ENCODE measurements at regions not wholly inside any gene's neighbourhood (a gene's known extent, or its start where the extent isn't known, plus 50 kb on each side); places are given as distances from the start of the nearest gene placed in this dataset.

DNA sequence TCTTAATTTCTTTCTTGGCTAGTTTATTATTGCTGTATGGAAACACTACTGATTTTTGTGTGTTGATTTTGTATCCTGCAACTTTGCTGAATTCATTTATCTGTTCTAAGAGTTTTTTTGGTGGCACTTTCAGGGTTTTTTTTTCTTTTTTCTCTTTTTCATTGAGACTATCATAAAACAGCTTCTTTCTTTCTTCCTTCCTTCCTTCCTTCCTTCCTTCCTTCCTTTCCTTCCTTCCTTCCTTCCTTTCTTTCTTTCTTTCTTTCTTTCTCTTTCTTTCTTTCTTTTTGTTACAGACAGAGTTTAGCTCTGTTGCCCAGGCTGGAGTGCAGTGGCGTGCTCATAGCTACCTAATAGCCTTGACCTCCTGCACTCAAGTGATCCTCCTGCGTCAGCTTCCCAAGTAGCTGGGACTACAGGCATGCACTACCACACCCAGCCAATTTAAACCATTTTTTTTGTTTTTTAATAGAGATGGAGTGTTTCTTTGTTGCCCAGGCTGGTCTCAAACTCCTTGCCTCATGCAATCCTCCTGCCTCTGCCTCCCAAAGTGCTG, 72.3 kb downstream of the ZNF503 start (continued):
- no peak for TF ChIP-seq CTBP2 (IDR thresholded peaks at IDR 0.05; ENCODE audit: borderline replicate concordance, insufficient read depth, insufficient read length, low read length)
- no peak for TF ChIP-seq HDAC2 (IDR thresholded peaks at IDR 0.05; ENCODE audit: borderline replicate concordance in 1 of 2, low read depth in 2 of 2, low read length in 2 of 2)
